ENCODE measurements at regions not wholly inside any gene's neighbourhood (a gene's known extent, or its start where the extent isn't known, plus 50 kb on each side); places are given as distances from the start of the nearest gene placed in this dataset.

DNA sequence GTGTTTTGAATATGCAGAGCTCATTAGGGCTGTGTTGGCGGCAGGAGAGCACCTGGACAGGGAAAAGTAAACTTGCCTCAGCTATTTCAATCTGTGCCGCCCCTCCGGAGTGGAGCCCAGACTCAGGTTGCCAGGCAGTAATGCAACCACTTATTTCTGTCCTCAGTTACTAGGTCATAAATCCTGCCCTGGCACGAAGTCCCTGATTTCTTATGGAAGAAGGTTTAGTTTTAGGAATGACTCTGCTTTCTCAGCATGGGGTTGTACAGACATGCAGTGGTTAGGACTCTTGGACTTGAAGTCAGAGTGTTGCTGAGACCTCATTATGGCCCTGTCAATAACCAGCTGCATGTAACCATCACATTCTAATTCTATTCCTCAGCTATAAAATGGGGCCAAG lies 98.3 kb upstream of the FGGY start:
- TF ChIP-seq POLR2AphosphoS5 (IDR thresholded peaks at IDR 0.05; ENCODE audit: low read depth, low read length) (no peak), FOXP2 (optimal IDR thresholded peaks at IDR 0.05; ENCODE audit: borderline replicate concordance, extremely low read depth, extremely low read length, insufficient read depth) (no peak), TAF1 (IDR thresholded peaks at IDR 0.05; ENCODE audit: borderline replicate concordance, insufficient read depth, low read length) (no peak), SIN3A (IDR thresholded peaks at IDR 0.05; ENCODE audit: borderline replicate concordance, insufficient read depth, low read length) (no peak)
- TF ChIP-seq, protein P1, sequence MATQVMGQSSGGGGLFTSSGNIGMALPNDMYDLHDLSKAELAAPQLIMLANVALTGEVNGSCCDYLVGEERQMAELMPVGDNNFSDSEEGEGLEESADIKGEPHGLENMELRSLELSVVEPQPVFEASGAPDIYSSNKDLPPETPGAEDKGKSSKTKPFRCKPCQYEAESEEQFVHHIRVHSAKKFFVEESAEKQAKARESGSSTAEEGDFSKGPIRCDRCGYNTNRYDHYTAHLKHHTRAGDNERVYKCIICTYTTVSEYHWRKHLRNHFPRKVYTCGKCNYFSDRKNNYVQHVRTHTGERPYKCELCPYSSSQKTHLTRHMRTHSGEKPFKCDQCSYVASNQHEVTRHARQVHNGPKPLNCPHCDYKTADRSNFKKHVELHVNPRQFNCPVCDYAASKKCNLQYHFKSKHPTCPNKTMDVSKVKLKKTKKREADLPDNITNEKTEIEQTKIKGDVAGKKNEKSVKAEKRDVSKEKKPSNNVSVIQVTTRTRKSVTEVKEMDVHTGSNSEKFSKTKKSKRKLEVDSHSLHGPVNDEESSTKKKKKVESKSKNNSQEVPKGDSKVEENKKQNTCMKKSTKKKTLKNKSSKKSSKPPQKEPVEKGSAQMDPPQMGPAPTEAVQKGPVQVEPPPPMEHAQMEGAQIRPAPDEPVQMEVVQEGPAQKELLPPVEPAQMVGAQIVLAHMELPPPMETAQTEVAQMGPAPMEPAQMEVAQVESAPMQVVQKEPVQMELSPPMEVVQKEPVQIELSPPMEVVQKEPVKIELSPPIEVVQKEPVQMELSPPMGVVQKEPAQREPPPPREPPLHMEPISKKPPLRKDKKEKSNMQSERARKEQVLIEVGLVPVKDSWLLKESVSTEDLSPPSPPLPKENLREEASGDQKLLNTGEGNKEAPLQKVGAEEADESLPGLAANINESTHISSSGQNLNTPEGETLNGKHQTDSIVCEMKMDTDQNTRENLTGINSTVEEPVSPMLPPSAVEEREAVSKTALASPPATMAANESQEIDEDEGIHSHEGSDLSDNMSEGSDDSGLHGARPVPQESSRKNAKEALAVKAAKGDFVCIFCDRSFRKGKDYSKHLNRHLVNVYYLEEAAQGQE (IDR thresholded peaks at IDR 0.05; ENCODE audit: insufficient read depth in 1 of 2, low read depth in 2 of 2, low read length in 2 of 2): no peak

DNA sequence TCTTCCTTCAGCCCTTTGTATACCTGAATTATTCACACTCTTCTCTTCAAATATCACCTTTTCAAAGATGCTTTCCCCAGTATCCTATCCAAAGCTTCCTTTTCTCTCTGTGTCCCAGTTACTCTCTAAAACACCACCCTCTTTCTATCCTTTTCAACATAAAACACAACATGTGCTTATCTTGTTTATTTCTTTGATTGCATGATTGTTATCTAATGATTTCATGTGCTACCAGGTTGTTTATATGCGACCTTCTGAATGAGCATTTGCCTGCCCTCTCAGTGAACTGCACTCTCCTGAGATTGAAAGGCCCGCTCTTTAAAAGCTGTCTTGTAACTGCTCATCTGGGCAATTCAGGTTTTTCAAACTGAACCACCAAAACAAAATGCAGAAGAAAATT lies 97.7 kb upstream of the FGGY start:
- TF ChIP-seq TAF1 (IDR thresholded peaks at IDR 0.05; ENCODE audit: borderline replicate concordance, insufficient read depth, low read length) (no peak), SIN3A (IDR thresholded peaks at IDR 0.05; ENCODE audit: borderline replicate concordance, insufficient read depth, low read length) (no peak), FOXP2 (optimal IDR thresholded peaks at IDR 0.05; ENCODE audit: borderline replicate concordance, extremely low read depth, extremely low read length, insufficient read depth) (no peak)
- TF ChIP-seq, protein P1 (IDR thresholded peaks at IDR 0.05; ENCODE audit: insufficient read depth in 1 of 2, low read depth in 2 of 2, low read length in 2 of 2): no peak

DNA sequence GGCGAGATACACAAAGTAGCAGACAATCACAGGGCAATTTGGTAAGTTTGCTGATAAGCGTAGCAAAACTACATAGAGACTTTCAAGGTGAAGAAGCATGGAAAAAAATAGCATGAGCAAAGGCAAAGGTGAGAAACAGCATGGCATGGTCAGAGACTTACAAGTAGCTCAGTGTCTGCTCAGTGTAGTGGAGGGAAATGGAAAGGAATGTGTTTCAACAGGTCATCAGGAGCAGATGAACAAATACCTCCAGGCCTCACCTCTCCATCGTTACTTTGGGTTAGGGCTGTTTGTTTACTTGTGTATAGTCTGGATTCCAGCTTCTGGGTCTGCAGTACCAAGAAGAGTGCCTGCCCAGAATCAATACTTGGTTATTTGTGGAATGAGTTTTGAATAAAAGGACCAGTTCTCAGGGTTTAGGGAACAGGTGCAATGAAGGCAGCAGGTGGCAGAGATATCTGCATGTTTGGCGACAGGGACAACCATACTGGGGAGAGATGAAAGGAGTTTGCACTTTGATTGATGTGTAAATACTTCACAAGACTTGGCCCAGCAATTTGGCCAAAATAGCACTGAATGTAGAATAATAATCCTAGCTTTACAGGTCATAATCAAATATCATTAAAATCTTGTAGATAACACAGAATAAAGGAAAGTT lies 97.0 kb upstream of the FGGY start:
- TF ChIP-seq, protein P1 (IDR thresholded peaks at IDR 0.05; ENCODE audit: insufficient read depth in 1 of 2, low read depth in 2 of 2, low read length in 2 of 2): no peak
- TF ChIP-seq SIN3A (IDR thresholded peaks at IDR 0.05; ENCODE audit: borderline replicate concordance, insufficient read depth, low read length) (no peak), TAF1 (IDR thresholded peaks at IDR 0.05; ENCODE audit: borderline replicate concordance, insufficient read depth, low read length) (no peak), POLR2AphosphoS5 (IDR thresholded peaks at IDR 0.05; ENCODE audit: low read depth, low read length) (no peak), FOXP2 (optimal IDR thresholded peaks at IDR 0.05; ENCODE audit: borderline replicate concordance, extremely low read depth, extremely low read length, insufficient read depth) (no peak)

DNA sequence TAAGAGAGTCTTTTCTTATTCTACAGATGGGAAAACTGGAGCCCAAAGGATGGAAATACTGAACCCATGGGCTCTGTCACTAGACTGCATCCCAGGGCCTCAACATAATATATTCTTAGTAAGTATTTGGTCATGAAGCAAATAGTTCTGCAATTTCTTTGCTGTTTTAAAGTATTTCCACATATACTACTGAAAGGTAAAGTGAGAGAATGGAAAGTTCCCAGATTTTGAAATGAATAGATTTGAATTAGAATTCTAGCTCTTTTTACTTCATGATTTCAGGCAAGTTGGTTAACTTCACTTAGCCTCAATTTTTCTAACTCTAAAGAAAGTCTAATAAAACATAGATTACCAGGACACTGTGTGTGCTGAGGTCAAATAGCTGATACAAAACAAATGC lies 95.6 kb upstream of the FGGY start:
- TF ChIP-seq TAF1 (IDR thresholded peaks at IDR 0.05; ENCODE audit: borderline replicate concordance, insufficient read depth, low read length) (no peak), FOXP2 (optimal IDR thresholded peaks at IDR 0.05; ENCODE audit: borderline replicate concordance, extremely low read depth, extremely low read length, insufficient read depth) (no peak), POLR2AphosphoS5 (IDR thresholded peaks at IDR 0.05; ENCODE audit: low read depth, low read length) (no peak), SIN3A (IDR thresholded peaks at IDR 0.05; ENCODE audit: borderline replicate concordance, insufficient read depth, low read length) (no peak)
- TF ChIP-seq, protein P1 (IDR thresholded peaks at IDR 0.05; ENCODE audit: insufficient read depth in 1 of 2, low read depth in 2 of 2, low read length in 2 of 2): no peak

Data from PFSK-1 (cell line).